Posterior vena cava (tissue), 2 donors: ENCODE measurements at regions not wholly inside any gene's neighbourhood (a gene's known extent, or its start where the extent isn't known, plus 50 kb on each side); places are given as distances from the start of the nearest gene placed in this dataset.
"Not testable (repeated sequence)": the region's sequence is repeated elsewhere in the genome, so short reads cannot be mapped to it uniquely, and the experiment has no call there.

Experiments used
- DNase-seq: peaks from one replicate; pipeline ENCODE4 v3.0.0-alpha.2; 2020; ENCODE audit warnings: low spot score
- intact Hi-C, 2 donors: fragments of 100-400 bp; cut with DNase I; formaldehyde crosslinking; loops; one replicate each; pipeline versions ENCODE4 v1.14.1 to v1.14.2; 2022 to 2023
- donor health status: DM: yes; HTN: yes; CAD: no.
- donor health status: DM: yes; HTN: yes; CAD: no.

GRCh38 chr5:44574678-44575077 lies 185.5 kb upstream of the FGF10 start:
- intact Hi-C loops, result no loop called here
- no peak for DNase-seq

GRCh38 chr5:44568519-44568918 lies 179.3 kb upstream of the FGF10 start:
- intact Hi-C loops, result no loop called here
- no peak for DNase-seq

- intact Hi-C loops, result no loop called here
- DNase-seq, result no peak
Observed at GRCh38 chr5:44565902-44566301, 176.7 kb upstream of the FGF10 start.

GRCh38 chr5:44565360-44565759 lies 176.1 kb upstream of the FGF10 start:
- DNase-seq, result no peak
- intact Hi-C loops, result no loop called here

GRCh38 chr5:44546286-44546685 lies 157.1 kb upstream of the FGF10 start:
- intact Hi-C loops, result no loop called here
- no peak for DNase-seq

GRCh38 chr5:44543511-44543910 lies 154.3 kb upstream of the FGF10 start:
- intact Hi-C loops, result no loop called here

GRCh38 chr5:44542470-44542869 lies 153.2 kb upstream of the FGF10 start:
- DNase-seq, result no peak
- intact Hi-C loops, result no loop called here

More at GRCh38 chr5:44543511-44543910, 154.3 kb upstream of the FGF10 start:
- DNase-seq, result no peak

GRCh38 chr5:44539602-44539919 lies 150.3 kb upstream of the FGF10 start:
- no peak for DNase-seq
- intact Hi-C loops, result no loop called here

- intact Hi-C loops, result no loop called here
- no peak for DNase-seq
Observed at GRCh38 chr5:44538797-44539601, 149.8 kb upstream of the FGF10 start.

GRCh38 chr5:44536650-44537260 lies 147.5 kb upstream of the FGF10 start:
- DNase-seq, result no peak
- intact Hi-C loops, result no loop called here

- no peak for DNase-seq
- intact Hi-C loops, result no loop called here
Observed at GRCh38 chr5:44535621-44536020, 146.4 kb upstream of the FGF10 start.

GRCh38 chr5:44532981-44533380 lies 143.8 kb upstream of the FGF10 start:
- no peak for DNase-seq
- intact Hi-C loops, result no loop called here

GRCh38 chr5:44531756-44532155 lies 142.5 kb upstream of the FGF10 start:
- intact Hi-C loops, DNase-seq: not testable (repeated sequence)

GRCh38 chr5:44530783-44531182 lies 141.6 kb upstream of the FGF10 start:
- intact Hi-C loops, DNase-seq: not testable (repeated sequence)

GRCh38 chr5:44511596-44511995 lies 122.4 kb upstream of the FGF10 start:
- intact Hi-C loops, result no loop called here
- no peak for DNase-seq

- no peak for DNase-seq
- intact Hi-C loops, result no loop called here
Observed at GRCh38 chr5:44506561-44506960, 117.3 kb upstream of the FGF10 start.

- intact Hi-C loops, result no loop called here
- DNase-seq, result no peak
Observed at GRCh38 chr5:44499381-44499780, 110.2 kb upstream of the FGF10 start.

GRCh38 chr5:44497606-44498005 lies 108.4 kb upstream of the FGF10 start:
- no peak for DNase-seq
- intact Hi-C loops, result no loop called here

- intact Hi-C loops, result no loop called here
- no peak for DNase-seq
Observed at GRCh38 chr5:44495280-44495679, 106.1 kb upstream of the FGF10 start.

- intact Hi-C loops, result no loop called here
- no peak for DNase-seq
Observed at GRCh38 chr5:44489759-44490158, 100.5 kb upstream of the FGF10 start.

GRCh38 chr5:44486591-44486990 lies 97.4 kb upstream of the FGF10 start:
- no peak for DNase-seq
- intact Hi-C loops, result no loop called here
